SJCRH30 (cell line): ENCODE measurements at regions not wholly inside any gene's neighbourhood (a gene's known extent, or its start where the extent isn't known, plus 50 kb on each side); places are given as distances from the start of the nearest gene placed in this dataset.

ENCODE experiments used
- DNase-seq, 2 experiments: peaks; one replicate each; pipeline ENCODE4 v3.0.0-alpha.2; 2015 to 2020
- H3K27ac ChIP-seq: fragments of 250-450 bp; sonication (Bioruptor Pico); 2 replicates; pipeline ENCODE4 v1.5.1; 2020; ENCODE audit warnings: mild to moderate bottlenecking, moderate library complexity
- H3K27me3 ChIP-seq: fragments of 250-450 bp; sonication (Bioruptor Pico); 2 replicates; pipeline ENCODE4 v1.5.1; 2020; ENCODE audit warnings: mild to moderate bottlenecking, moderate library complexity
- H3K36me3 ChIP-seq: fragments of 250-450 bp; sonication (Bioruptor Pico); 2 replicates; pipeline ENCODE4 v1.5.1; 2020; ENCODE audit warnings: mild to moderate bottlenecking, moderate library complexity
- H3K4me1 ChIP-seq: fragments of 250-450 bp; sonication (Bioruptor Pico); 2 replicates; pipeline ENCODE4 v1.5.1; 2020; ENCODE audit warnings: mild to moderate bottlenecking, moderate library complexity
- H3K4me3 ChIP-seq: fragments of 250-450 bp; sonication (Bioruptor Pico); 2 replicates; pipeline ENCODE4 v1.5.1; 2020; ENCODE audit warnings: mild to moderate bottlenecking, moderate library complexity
- H3K9me3 ChIP-seq: fragments of 250-450 bp; sonication (Bioruptor Pico); replicated peaks from 2 replicates; pipeline ENCODE4 v1.5.1; 2020; ENCODE audit warnings: mild to moderate bottlenecking, moderate library complexity

DNA sequence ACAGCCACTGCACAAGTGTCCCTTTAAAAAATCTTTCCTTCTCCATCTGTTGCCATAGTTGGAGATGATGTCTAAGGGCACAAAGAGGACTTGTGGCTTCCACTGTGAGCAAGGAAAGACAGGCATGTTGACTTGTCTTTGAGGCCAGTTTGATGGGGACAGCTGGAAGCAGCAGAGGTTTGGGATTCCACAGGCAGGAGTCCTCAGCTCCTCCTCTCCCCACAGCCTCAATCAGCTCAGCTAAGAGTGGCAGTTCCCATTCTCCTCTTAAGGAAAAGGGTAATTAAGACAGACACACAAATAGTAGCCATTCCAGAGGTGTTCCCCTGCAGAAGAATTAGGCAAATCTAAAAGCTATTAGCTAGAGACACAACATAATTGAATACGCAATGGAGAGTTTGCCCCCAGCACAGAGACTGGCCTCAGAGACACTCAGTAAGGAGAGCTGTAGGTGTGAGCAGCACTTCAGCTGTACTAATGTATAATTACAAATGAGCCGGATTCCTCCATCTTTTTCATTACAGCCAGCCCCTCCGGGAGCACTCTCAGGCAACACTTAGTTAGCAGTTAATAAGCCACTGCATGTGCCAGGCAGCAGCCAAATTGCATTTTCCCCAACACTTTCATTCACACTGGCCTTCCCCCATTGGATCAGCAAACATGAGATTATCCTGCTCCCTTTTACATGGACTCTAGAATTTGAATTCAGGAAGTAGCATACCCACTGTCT lies 434.0 kb downstream of the FOXO1 start:
- H3K27ac ChIP-seq, result peak overlapping the region; percentile 97
- DNase-seq, result peak; percentile 93 to 97
- H3K4me3 ChIP-seq, result no peak overlapping the region
- H3K4me1 ChIP-seq, result peaks cover 61% of the 10 kb centered on the region
- no peaks in the 10 kb centered on the region for H3K9me3 ChIP-seq
- no peaks in the 10 kb centered on the region for H3K36me3 ChIP-seq
- no peaks in the 10 kb centered on the region for H3K27me3 ChIP-seq

DNA sequence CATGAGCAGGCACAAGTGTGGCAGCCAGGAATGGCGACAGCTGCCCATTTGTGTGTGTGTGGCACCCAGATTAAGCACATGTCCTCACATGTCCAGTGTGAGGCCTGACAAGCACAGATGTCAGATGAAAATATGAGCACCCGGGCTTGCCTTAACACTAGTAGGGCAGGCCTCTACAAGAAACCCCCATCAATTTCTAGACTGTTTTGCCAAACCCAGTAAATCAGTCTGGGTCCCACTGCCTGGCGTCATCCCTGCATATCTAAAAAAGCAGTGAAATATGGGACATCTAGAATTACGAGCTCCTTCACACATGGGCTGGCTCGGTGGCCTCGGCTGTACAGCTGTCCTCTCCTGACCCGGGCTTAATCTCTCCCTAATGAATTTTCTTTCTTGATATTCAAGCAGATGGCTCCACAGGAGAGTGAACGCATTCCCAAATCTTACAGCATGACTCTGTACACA lies 432.7 kb downstream of the FOXO1 start:
- no peaks in the 10 kb centered on the region for H3K27me3 ChIP-seq
- H3K27ac ChIP-seq, result peak overlapping the region; percentile 97
- H3K36me3 ChIP-seq, result no peaks in the 10 kb centered on the region
- H3K4me3 ChIP-seq, result no peak overlapping the region
- DNase-seq, result peak; percentile 99 to 100
- H3K9me3 ChIP-seq, result no peaks in the 10 kb centered on the region; the same call in 1 of the 2 replicates
- peaks cover 54% of the 10 kb centered on the region for H3K4me1 ChIP-seq

DNA sequence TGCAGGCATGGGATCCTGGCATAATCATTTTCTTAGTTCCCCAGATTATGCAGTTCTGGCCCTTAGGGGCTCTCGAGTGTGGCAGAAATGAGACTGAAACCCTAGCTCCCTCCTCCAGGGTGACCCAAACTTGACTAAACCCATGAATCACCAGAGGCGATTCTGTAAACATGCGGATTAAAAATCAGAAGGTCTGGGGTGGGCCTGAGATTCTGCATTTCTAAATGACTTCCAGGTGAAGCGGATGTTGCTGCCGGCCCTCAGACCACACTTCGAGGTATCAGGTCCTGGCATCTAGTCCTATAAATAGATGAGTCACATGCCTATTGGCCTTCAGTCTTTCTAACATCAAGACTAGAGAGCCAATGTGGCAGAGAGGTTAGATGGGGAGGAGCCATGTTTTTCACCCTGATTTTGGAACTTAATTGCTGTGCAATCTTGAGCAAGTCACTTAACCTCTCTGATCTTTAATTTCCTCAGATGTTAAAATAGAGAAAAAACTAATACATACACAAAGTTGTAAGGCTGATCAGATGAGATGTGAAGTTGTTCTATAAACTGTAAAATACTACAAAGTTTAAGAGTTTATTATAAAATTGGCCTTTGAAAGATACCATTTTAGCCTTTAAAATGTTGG lies 431.2 kb downstream of the FOXO1 start:
- peaks cover 49% of the 10 kb centered on the region for H3K4me1 ChIP-seq
- DNase-seq, result peak; percentile 81 to 89
- H3K36me3 ChIP-seq, result no peaks in the 10 kb centered on the region
- no peaks in the 10 kb centered on the region for H3K27me3 ChIP-seq
- H3K27ac ChIP-seq, result peak overlapping the region; percentile 97
- H3K4me3 ChIP-seq, result no peak overlapping the region
- H3K9me3 ChIP-seq, result no peaks in the 10 kb centered on the region; the same call in none of the 2 replicates

DNA sequence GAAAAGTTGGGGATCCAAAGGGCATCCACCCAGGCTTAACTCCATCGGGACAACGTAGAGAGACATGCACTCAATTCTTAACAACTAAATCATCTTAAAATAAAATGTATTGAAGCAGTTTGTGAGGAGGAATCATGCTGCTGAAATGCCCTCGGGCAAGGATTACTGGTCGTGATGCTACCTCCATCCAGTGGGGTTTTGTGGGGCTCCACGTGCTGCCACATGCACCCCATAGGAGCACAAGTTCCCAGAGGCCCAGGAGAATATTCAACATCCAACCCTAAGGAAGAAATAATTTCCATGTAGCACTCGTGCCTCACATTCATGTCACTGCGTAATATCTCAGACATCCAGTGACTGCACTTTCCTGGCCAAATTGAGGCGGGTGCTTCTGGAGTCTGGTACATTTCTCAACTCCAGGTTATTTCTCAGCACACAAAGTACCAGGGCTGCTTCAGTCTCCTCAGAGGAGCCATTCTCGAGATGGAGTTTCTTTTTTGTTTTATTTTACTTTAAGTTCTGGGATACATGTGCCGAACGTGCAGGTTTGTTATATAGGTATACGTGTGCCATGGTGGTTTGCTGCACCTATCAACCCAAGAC lies 429.8 kb downstream of the FOXO1 start:
- Histone ChIP-seq H3K4me1 (peaks cover 37% of the 10 kb centered on the region), H3K9me3 (no peaks in the 10 kb centered on the region; the same call in none of the 2 replicates), H3K27ac (no peak overlapping the region), H3K27me3 (no peaks in the 10 kb centered on the region), H3K4me3 (no peak overlapping the region), H3K36me3 (no peaks in the 10 kb centered on the region)
- no peak for DNase-seq

DNA sequence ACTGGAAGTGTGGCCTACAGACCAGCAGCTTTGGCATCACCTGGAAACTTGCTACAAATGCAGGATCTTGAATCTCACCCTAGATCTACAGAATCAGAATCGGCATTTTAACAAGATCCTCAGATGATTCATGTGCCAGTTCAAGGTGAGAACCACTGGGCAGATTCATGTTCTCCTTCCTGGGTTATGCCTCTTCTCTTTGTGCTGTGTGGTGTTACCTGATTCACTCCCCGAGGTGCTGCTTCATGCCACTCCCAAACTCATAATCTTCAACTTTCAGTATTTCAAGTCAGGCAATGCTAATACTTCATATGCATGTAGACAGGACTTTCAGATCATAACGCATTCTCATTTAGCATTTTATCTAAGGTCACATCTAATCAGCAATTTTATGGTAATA lies 427.7 kb downstream of the FOXO1 start:
- H3K4me3 ChIP-seq, result no peak overlapping the region
- no peaks in the 10 kb centered on the region; the same call in none of the 2 replicates for H3K9me3 ChIP-seq
- H3K4me1 ChIP-seq, result peaks cover 25% of the 10 kb centered on the region
- no peak overlapping the region for H3K27ac ChIP-seq
- no peak for DNase-seq
- H3K27me3 ChIP-seq, result no peaks in the 10 kb centered on the region
- no peaks in the 10 kb centered on the region for H3K36me3 ChIP-seq

DNA sequence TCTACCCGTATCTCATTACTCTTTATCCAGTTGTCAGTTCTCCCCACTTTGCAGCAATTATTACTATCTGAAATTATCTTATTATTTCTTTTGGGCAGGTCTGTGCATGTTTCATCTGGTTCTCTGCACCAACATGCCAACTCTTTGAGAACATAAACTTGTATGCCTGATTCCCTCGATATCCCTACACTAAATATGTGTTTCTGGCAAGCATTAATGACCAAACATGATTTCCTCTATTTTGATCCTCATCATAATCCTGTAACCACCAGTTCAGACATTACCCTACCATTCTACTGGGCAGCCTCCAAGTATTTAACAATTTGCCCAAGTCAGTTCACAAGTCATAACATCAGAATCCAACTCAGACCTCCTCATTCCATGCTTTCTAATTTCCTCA lies 426.1 kb downstream of the FOXO1 start:
- no peak for DNase-seq
- no peak overlapping the region for H3K27ac ChIP-seq
- no peak overlapping the region for H3K4me3 ChIP-seq
- no peaks in the 10 kb centered on the region for H3K36me3 ChIP-seq
- no peaks in the 10 kb centered on the region for H3K27me3 ChIP-seq
- no peaks in the 10 kb centered on the region; the same call in none of the 2 replicates for H3K9me3 ChIP-seq
- H3K4me1 ChIP-seq, result peaks cover 11% of the 10 kb centered on the region

DNA sequence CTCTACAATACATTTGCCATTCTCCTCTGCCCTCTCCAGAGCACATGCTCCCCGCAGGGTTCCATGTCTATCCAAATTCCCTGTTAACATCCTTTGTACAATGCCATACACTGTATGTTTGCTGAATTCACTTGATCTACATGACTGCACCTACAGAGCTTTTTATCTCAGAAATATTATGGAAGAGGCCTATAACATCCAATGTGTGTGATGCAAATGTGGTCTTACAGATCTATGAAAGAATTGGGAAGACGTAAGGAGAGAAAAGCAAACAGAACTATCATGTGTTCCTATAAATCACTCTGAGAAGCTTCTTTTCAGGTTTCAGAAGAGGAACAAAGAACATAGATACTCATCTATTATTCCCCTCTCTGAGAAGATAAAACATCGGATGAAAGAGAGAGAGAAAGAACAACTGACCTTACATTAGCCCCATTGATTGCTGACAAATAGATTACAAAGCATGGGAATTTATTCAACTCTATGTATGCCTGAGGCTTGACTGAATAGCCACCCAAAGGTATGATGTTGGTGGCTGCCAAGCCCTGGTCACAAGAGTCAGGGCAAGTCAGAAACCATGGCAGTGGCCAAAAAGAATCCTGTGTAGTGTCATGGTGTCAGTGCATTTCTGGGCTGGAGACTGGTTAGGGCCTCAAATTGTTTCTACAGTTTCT lies 425.2 kb downstream of the FOXO1 start:
- no peaks in the 10 kb centered on the region; the same call in none of the 2 replicates for H3K9me3 ChIP-seq
- H3K27me3 ChIP-seq, result no peaks in the 10 kb centered on the region
- no peak overlapping the region for H3K27ac ChIP-seq
- no peak for DNase-seq
- no peak overlapping the region for H3K4me3 ChIP-seq
- no peaks in the 10 kb centered on the region for H3K36me3 ChIP-seq
- H3K4me1 ChIP-seq, result peaks cover 7% of the 10 kb centered on the region; the same call in 1 of the 2 replicates

DNA sequence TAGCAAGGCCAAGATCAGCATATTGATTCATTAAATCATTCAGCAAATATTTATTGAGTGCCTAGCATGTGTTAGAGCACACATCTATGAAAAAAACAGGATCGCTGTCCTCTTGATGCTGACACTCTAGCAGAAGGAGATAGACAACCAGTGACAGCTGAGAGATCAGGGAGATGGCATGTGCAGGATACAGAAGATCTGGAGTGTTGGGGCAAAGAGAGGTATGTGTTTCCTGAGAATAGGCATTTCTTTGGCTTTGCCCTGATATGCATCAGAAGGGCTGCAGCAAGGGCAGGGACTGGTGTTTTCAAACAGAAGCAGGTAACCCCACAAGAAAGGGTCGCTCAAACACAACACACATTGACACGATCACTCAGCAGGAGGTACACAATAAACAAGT lies 423.4 kb downstream of the FOXO1 start:
- peak in 1 of 2 experiments; percentile 51 for DNase-seq
- Histone ChIP-seq H3K4me3 (no peak overlapping the region), H3K4me1 (peaks cover 7% of the 10 kb centered on the region; the same call in 1 of the 2 replicates), H3K27ac (no peak overlapping the region), H3K9me3 (peaks cover 4% of the 10 kb centered on the region), H3K27me3 (no peaks in the 10 kb centered on the region), H3K36me3 (no peaks in the 10 kb centered on the region)

DNA sequence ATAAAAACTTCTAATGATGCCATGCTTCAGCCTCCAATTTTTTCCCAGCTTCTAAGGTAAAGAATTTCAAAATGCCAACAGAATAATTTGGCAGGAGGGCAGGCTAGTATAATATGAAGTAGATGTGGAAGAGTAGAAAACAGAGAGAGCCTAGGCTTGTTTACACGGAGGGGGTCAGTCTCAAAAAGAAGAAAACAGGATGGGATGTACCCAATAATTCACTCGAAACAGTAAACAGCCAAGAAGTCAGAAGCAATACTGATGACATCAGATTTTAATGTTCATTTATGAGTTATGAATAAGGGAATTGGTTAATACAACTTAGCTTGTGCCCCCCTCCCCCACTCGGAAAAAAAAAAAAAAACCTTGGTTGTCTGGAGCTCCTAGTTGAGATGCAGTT lies 422.5 kb downstream of the FOXO1 start:
- Histone ChIP-seq H3K27ac (no peak overlapping the region), H3K36me3 (no peaks in the 10 kb centered on the region), H3K27me3 (no peaks in the 10 kb centered on the region), H3K4me1 (peaks cover 7% of the 10 kb centered on the region; the same call in 1 of the 2 replicates), H3K4me3 (no peak overlapping the region), H3K9me3 (peaks cover 4% of the 10 kb centered on the region; the same call in 1 of the 2 replicates)
- DNase-seq, result no peak

DNA sequence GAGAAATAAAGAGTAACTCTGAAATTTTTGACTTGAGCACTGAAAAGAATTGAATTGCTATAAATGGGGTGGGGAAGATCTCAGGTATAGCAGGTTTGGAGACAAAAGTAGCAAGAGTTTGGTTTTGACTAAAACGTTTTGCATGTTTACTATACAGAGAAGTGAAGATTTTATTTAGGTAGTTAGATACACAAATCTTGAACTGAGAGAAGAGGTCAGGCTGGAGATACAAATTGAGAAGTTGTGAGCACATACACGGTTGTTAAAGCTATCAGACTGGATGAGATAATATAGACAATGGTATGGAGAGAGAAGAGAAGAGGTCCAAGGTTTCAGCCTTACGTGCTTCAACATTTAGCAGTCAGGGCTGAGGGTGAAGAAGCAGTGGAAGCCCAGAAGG lies 420.9 kb downstream of the FOXO1 start:
- H3K36me3 ChIP-seq, result no peaks in the 10 kb centered on the region
- no peak overlapping the region for H3K27ac ChIP-seq
- no peak overlapping the region for H3K4me3 ChIP-seq
- DNase-seq, result no peak
- H3K9me3 ChIP-seq, result peaks cover 4% of the 10 kb centered on the region; the same call in 1 of the 2 replicates
- H3K4me1 ChIP-seq, result peaks cover 7% of the 10 kb centered on the region; the same call in 1 of the 2 replicates
- H3K27me3 ChIP-seq, result no peaks in the 10 kb centered on the region

DNA sequence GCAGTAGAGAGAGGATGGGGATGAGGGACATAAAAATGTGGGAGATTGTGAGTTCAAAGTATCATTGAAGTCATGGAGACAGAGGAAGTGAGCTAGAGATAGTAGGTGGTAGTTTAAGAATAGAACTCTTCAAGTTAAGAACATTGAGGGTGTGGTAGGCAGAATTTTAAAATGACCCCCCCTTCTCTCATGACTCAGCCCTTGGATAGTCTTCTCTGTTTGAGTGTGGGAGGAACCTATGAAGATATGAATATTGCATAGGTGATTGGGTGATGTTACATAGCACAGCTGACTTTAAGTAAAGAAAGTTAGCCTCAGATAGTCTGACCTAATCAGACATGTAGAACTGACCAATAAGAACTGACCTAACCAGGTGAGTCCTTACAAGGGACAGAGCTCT lies 418.6 kb downstream of the FOXO1 start:
- Histone ChIP-seq H3K27ac (no peak overlapping the region), H3K9me3 (0 out of 2 replicates have a peak, but pooled peaks cover 4% of the 10 kb centered on the region), H3K4me1 (peaks cover 8% of the 10 kb centered on the region), H3K4me3 (no peak overlapping the region), H3K36me3 (no peaks in the 10 kb centered on the region), H3K27me3 (no peaks in the 10 kb centered on the region)
- no peak for DNase-seq

DNA sequence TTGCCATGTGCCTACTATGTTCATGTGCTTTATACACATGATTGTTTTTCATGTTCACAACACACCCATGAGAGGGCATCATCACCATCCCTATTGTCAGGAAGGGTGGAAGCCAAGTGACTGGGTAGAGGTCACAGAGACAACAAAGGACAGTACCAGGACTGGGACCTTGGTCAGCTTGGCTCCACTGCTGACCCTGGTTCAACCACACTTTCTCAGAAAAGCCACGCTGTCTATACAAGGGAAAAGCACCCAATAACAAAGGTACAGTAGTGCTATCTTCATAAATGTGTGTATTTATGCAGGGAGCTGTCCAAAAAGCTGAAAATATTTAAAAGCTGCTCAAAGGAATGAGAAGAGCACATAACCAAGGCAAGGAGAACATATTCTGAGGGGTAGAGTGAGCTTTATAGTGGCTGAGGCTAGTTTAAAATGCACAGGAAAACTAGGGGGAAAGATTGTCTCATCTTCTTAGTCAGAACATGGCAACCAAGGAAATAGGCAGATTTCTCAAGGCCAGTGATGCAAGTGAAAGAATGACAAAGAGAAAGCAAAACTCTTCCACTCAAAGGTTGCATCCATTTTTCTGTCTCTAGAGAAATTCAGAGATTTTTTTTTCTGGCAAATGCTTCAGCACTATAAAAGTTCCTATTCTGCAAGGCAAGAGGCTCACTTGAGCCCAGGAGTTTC lies 415.0 kb downstream of the FOXO1 start:
- Histone ChIP-seq H3K9me3 (0 out of 2 replicates have a peak, but pooled peaks cover 4% of the 10 kb centered on the region), H3K36me3 (no peaks in the 10 kb centered on the region), H3K27ac (no peak overlapping the region), H3K27me3 (no peaks in the 10 kb centered on the region), H3K4me1 (peaks cover 6% of the 10 kb centered on the region), H3K4me3 (no peak overlapping the region)
- no peak for DNase-seq

DNA sequence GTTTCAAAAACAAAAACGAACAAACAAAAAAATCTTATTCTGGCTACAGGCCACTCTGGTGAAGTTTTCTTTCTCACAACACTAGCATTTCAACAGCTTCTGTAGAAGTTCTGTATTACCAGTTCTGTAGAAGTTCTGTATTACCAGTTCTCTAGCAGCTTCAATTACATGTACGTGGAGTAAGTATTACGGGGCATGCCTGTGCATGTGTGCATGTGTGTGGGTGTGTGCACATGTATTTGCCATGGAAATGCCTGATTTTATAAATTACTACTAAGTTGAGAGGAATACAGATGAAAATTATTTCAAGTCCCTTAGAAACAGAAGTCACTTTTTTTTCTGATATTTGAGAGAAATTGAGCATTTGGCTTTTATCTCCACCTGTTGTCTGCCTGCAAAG lies 414.2 kb downstream of the FOXO1 start:
- H3K9me3 ChIP-seq, result 0 out of 2 replicates have a peak, but pooled peaks cover 4% of the 10 kb centered on the region
- no peak overlapping the region for H3K4me3 ChIP-seq
- DNase-seq, result no peak
- H3K4me1 ChIP-seq, result peaks cover 6% of the 10 kb centered on the region
- no peaks in the 10 kb centered on the region for H3K27me3 ChIP-seq
- no peak overlapping the region for H3K27ac ChIP-seq
- H3K36me3 ChIP-seq, result no peaks in the 10 kb centered on the region

DNA sequence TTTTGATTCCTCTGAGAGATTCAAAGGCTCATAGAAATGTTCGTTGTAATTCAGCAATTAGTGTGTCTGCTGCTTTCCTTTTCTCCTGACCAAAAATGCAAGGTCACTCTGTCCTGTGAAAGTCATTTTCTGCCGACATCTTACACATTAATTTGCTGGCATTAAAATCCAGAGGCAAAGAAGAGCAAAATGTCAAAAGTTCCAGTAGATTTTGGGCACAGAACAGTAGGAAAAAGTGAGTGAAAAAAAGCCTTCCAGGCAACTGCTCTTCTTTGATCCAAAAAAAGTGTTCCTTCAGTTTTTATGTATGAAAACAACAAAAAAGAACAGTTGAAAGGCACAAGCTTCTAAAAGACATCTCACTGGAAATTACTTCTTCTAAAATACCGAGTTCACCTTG lies 413.8 kb downstream of the FOXO1 start:
- Histone ChIP-seq H3K27me3 (no peaks in the 10 kb centered on the region), H3K9me3 (0 out of 2 replicates have a peak, but pooled peaks cover 1% of the 10 kb centered on the region), H3K27ac (no peak overlapping the region), H3K36me3 (no peaks in the 10 kb centered on the region), H3K4me3 (no peak overlapping the region), H3K4me1 (peaks cover 6% of the 10 kb centered on the region)
- no peak for DNase-seq
